GM12891 (cell line): ENCODE measurements at regions not wholly inside any gene's neighbourhood (a gene's known extent, or its start where the extent isn't known, plus 50 kb on each side); places are given as distances from the start of the nearest gene placed in this dataset.

Experiments
- POLR2A ChIP-seq: IDR thresholded peaks from 2 replicates; pipeline ENCODE4 v1.6.1; 2011; ENCODE audit warnings: low read depth, low read length, control low read depth
- POLR2AphosphoS5 ChIP-seq: IDR thresholded peaks from 2 replicates; pipeline ENCODE4 v1.6.1; 2011; ENCODE audit warnings: low read depth, low read length, control low read depth
- POU2F2 ChIP-seq: IDR thresholded peaks from 2 replicates; pipeline ENCODE4 v1.6.1; 2011; ENCODE audit warnings: low read depth, mild to moderate bottlenecking, control low read depth, low read length, moderate library complexity
- TAF1 ChIP-seq: IDR thresholded peaks from 2 replicates; pipeline ENCODE4 v1.6.1; 2011; ENCODE audit warnings: low read depth, low read length, control low read depth

GRCh38 chr10:56831681-56832080 lies 470.6 kb upstream of the ZWINT start:
- no peak for TF ChIP-seq POLR2A
- no peak for TF ChIP-seq POLR2AphosphoS5
- no peak for TF ChIP-seq TAF1
- no peak for TF ChIP-seq POU2F2
